GM18858 (cell line): ENCODE measurements at regions not wholly inside any gene's neighbourhood (a gene's known extent, or its start where the extent isn't known, plus 50 kb on each side); places are given as distances from the start of the nearest gene placed in this dataset.
"Not testable (repeated sequence)": the region's sequence is repeated elsewhere in the genome, so short reads cannot be mapped to it uniquely, and the experiment has no call there.

Experiments used
- ATAC-seq: cut with Tn5 transposase; IDR thresholded peaks from one replicate; pipeline ENCODE4 v1.9.1; 2021; ENCODE audit not compliant: unreplicated experiment

DNA sequence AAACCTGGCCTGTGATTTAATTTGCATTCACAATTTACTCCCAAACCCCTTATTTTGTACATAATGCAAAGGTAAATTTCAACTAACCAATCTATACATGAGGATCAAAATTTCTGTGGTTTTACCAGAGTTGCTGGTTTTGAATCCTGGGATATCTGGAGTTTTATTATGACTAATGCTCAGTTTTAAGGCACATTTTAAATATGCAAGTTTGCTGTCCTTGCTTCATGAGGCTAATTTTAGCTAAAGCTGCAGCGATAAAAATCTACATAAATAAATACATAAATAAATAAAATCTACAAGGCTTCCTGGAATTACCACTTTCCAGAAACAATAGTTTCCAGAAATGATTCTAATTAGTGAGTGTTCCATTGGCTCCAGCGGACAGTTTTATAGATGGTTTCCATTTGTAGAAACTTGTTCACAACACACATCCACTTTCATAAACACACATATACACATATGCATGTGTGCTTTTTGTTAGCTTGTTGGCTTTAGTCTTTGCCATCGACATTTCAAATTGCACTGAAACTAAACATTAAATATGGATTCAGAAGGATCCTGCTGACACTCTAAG, 339.5 kb upstream of the NRP1 start:
- ATAC-seq: no peak

GRCh38 chr10:33669904-33670303, 335.4 kb upstream of the NRP1 start:
- ATAC-seq: no peak

- ATAC-seq: no peak
Observed at GRCh38 chr10:33666686-33667480, 332.4 kb upstream of the NRP1 start.

DNA sequence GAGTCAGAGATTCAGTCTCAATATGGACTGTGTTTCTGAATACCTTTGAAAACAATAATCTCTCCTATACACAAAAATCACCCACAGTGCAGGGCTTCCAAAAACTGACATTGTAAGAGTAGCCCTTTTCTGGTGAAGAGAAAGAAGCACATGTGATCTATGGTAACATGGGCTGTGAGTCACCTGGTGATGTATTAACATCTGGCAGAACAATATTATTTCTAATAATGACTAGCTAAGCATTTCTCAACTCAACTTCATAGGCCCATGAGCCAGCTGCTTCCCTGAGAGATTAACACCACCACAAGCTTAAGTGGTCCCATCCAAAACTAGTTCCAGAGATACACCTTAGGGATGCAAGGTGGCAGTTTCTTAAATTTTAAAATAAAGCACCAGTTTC, 331.0 kb upstream of the NRP1 start:
- no peak for ATAC-seq

DNA sequence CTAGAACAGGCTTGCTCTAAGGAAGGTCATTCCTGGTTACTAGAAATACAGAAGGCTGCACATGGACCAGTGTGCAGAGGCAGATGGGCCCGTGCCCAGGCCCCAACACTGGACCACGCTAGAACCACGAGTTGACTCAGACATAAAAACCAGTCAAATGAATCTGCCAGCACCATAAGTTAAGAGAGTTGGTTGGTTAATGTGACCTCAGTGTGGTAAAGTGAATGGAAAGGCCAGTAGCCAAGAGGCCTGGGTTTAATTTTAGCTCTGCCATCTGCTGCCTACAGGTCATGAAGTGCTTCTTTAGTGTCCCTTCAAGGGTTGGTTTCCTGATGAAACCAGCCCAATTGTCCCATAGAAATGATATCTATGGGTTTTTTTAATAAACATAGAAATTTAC, 329.6 kb upstream of the NRP1 start:
- ATAC-seq: no peak

GRCh38 chr10:33661580-33662336, 327.3 kb upstream of the NRP1 start:
- no peak for ATAC-seq

DNA sequence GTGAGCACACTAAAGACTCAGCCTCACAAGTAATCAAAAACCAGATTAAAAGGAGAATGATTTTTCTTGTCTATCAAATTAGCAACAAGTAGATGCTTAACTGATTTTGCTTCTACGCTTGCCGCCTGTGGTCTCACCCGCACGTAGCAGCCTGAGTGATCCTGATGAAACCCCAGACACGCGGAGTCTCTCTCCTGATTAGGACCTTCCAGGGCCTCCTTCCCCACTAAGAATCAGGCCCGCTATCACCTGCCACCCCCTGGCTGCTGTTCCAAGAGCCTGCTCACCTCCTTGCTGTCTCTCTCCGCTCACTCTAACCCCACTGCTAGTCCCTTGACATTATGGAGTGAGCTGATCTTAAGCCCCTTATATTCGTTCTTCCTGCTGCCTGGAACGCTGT, 325.9 kb upstream of the NRP1 start:
- no peak for ATAC-seq

- no peak for ATAC-seq
Observed at GRCh38 chr10:33657913-33658312, 323.4 kb upstream of the NRP1 start.

DNA sequence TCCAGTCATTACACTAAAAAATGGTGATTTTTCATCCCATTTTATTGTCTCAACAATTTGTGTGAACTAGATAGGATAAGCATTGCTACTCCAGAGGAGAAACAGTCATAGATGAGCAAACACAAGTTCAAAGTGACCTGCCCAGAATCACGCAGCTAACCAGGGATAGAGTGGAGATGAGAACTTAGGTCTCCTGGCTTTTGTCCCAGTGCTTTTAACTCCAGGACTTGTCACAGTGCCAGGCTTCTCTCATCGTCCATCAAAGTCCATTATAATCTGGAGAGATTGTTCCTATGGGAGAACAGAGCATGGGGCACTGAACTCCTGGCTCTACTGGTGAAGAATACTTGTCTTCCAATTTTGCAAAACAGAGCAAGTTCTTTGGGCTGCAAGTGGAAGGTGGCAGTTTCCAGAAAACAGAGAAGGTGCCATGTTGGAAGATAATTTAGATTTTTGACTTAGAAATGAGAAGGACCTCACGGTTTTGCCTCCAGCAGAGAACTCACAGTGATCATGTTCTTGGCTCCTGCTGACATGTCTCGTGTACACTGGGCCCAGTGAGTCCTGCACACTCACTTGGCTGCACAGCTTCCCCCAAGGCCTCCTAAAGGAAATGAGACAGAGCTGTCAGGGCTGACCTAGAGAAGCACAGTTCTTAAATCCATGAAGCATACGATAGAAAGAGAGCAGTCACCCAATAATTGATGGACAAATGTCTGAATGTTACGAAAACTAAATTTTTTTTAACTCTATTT, 322.9 kb upstream of the NRP1 start:
- no peak for ATAC-seq

- ATAC-seq: no peak
Observed at GRCh38 chr10:33655921-33656320, 321.5 kb upstream of the NRP1 start.

DNA sequence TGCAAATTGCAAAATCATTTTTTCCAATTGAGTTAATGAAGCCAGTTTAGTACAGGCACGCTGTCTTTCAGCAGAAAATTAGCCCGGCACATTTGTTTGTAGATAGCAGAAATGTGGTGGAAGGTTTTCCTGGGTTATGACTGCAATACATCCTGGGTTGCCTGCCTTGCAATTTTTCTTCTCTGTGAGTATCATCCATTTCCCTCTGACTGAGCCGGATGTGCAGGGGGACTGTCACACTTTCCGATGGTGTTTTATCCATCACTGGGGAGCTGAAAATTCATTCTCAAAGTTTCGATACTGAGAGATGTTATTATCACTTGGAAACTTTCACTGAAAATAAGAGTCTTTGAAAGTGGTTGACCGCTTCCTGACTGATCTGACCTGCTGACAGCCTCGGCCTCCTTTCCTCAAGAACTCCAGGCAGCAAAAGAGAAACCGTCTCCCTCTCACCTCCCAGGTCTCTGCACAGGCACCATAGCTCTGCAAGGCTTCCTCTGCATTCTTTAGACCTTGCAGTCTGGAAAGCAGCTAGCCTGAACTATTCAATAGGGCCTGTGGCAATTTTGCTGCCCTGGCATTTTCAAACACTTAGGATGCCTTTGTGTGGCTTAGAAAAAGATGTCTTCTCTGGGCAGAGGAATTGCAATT, 320.8 kb upstream of the NRP1 start:
- no peak for ATAC-seq

DNA sequence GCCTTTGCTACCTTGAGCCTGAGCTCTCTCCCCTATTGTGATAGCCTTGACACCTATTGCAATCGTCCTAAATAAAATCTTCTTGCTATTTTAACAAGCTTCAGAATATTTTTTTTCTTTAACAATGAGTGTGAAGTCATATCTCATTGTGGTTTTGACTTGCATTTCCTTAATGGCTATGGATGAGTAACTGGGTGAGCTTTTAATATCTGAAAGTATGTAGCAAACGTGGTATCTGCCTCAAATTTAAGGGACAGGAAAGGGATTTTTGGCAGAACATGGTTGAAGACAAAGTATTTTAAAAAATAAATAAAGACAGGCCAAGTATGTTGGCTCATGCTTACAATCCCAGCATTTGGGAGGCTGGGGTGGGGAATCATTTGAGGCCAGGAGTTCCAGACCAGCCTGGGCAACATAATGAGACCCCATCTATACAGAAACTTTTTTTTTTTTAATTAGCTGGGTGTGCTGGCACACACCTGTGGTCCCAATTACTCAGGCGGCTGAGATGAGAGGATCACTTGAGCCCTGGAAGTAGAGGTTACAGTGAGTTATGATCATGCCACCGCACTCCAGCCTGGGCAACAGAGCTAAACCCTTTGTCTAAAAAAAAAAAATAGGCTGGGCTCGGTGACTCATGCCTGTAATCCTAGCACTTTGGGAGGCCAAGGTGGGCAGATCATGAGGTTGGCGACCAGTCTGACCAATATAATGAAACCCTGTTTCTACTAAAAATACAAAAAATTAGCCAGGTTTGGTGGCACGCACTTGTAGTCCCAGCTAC, 319.3 kb upstream of the NRP1 start:
- no peak for ATAC-seq

- no peak for ATAC-seq
Observed at GRCh38 chr10:33652870-33653269, 318.4 kb upstream of the NRP1 start.

DNA sequence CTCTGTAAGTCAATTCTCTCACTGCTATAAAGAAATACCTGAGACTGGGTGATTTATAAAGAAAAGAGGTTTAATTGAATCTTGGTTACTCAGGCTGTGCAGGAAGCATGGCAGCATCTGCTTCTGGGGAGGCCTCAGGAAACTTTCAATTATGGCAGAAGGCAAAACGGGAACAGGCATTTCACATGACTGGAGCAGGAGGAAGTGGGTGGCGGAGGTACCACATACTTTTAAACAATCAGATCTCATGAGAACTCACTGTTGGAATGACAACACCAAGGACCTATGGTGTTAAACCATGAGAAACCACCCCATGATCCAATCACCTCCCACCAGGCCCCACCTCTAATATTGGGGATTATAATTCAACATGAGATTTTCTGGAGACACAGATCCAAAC, 315.7 kb upstream of the NRP1 start:
- not testable (repeated sequence) for ATAC-seq

GRCh38 chr10:33643042-33643441, 308.6 kb upstream of the NRP1 start:
- ATAC-seq: no peak

DNA sequence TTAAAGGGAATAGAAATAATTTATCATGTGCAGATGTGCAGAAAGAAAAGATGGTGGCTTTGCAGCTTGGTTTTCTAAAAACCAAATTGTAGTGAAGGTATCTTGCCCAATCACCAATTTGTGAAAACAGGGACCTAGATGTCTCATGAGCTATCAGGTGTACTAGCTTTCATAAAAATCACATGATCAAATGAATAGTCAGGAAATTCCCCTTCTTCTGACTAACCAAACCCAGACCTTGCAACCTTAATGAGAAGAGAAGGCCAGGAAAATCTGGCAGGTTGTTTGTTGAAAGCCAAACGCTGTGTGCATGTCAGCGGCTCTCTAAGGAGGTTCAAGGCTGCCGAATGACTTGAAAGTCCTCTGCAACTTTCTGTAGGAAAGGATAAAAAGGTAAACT, 304.4 kb upstream of the NRP1 start:
- no peak for ATAC-seq

DNA sequence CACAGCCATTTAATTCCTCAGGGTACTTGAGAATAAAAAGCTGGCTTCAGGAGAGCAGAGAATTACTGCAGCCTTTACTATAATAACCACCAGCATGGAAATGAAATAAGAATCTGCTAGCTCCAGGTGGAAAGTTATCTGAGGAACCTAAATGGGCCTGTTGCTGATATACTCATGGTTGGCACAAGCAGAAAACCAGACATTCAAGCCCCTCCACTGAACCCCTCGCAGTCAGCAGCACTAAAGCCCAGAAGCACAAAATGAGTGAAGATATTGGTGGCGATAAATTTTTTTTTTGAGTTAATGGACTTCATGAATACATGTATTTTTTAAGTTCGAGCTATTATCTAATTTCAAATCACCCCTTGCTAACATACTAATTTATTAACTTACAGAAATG, 303.9 kb upstream of the NRP1 start:
- no peak for ATAC-seq

- no peak for ATAC-seq
Observed at GRCh38 chr10:33635967-33636515, 301.6 kb upstream of the NRP1 start.

GRCh38 chr10:33632432-33632831, 298.0 kb upstream of the NRP1 start:
- no peak for ATAC-seq

DNA sequence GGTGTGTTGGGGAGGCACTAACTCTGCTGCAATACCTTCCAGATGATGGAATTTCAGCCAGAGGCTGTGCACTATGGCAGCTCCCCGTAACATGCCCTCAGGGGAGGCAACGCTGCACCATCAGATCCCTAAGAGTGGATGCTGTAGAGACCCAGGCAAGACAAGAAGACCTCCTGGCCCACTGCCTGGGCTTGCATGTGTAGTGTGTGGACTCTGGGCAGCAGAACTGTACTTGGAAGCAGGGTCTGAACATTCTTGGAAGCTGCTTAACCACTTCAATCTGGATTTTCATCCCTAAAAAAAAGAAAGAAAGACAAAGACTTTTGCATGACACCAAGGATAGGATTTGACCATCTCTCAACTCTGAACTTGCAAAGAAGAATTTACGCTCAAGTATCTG, 297.5 kb upstream of the NRP1 start:
- ATAC-seq: no peak
